ENCODE measurements at regions not wholly inside any gene's neighbourhood (a gene's known extent, or its start where the extent isn't known, plus 50 kb on each side); places are given as distances from the start of the nearest gene placed in this dataset.

GRCh38 chr15:70269991-70270751 lies 172.5 kb upstream of the TLE3 start:
- no peaks in the 10 kb centered on the region for H3K9me3 ChIP-seq (ENCODE audit: control insufficient read depth, insufficient read depth, low read depth, low read length)
- no peaks in the 10 kb centered on the region for H3K36me3 ChIP-seq (ENCODE audit: control insufficient read depth, insufficient read depth, low read length)
- peaks cover 14% of the 10 kb centered on the region; the same call in 1 of the 2 replicates for H3K27me3 ChIP-seq (ENCODE audit: control insufficient read depth, insufficient read depth, low read length)
- no peak overlapping the region for H3K9ac ChIP-seq (ENCODE audit: low read length)
- no peak overlapping the region for H3K27ac ChIP-seq (ENCODE audit: low read depth, low read length)
- H3K4me1 ChIP-seq (ENCODE audit: control insufficient read depth, insufficient read depth, low read length): peaks cover 33% of the 10 kb centered on the region
- H3K4me3 ChIP-seq (ENCODE audit: low read depth, low read length): no peak overlapping the region

- H3K27me3 ChIP-seq (ENCODE audit: control insufficient read depth, insufficient read depth, low read length): peaks cover 14% of the 10 kb centered on the region; the same call in 1 of the 2 replicates
- H3K4me3 ChIP-seq (ENCODE audit: low read depth, low read length): no peak overlapping the region
- no peak overlapping the region for H3K9ac ChIP-seq (ENCODE audit: low read length)
- no peak overlapping the region for H3K27ac ChIP-seq (ENCODE audit: low read depth, low read length)
- no peaks in the 10 kb centered on the region for H3K9me3 ChIP-seq (ENCODE audit: control insufficient read depth, insufficient read depth, low read depth, low read length)
- peaks cover 33% of the 10 kb centered on the region for H3K4me1 ChIP-seq (ENCODE audit: control insufficient read depth, insufficient read depth, low read length)
- H3K36me3 ChIP-seq (ENCODE audit: control insufficient read depth, insufficient read depth, low read length): no peaks in the 10 kb centered on the region
Measured at GRCh38 chr15:70269311-70269911, 171.7 kb upstream of the TLE3 start.

GRCh38 chr15:70268698-70269251 lies 171.1 kb upstream of the TLE3 start:
- H3K36me3 ChIP-seq (ENCODE audit: control insufficient read depth, insufficient read depth, low read length): no peaks in the 10 kb centered on the region
- H3K4me1 ChIP-seq (ENCODE audit: control insufficient read depth, insufficient read depth, low read length): peaks cover 37% of the 10 kb centered on the region
- H3K9ac ChIP-seq (ENCODE audit: low read length): no peak overlapping the region
- no peaks in the 10 kb centered on the region for H3K9me3 ChIP-seq (ENCODE audit: control insufficient read depth, insufficient read depth, low read depth, low read length)
- no peak overlapping the region for H3K27ac ChIP-seq (ENCODE audit: low read depth, low read length)
- peaks cover 14% of the 10 kb centered on the region; the same call in 1 of the 2 replicates for H3K27me3 ChIP-seq (ENCODE audit: control insufficient read depth, insufficient read depth, low read length)
- no peak overlapping the region for H3K4me3 ChIP-seq (ENCODE audit: low read depth, low read length)

- Histone ChIP-seq H3K4me3 (ENCODE audit: low read depth, low read length) (no peak overlapping the region), H3K9me3 (ENCODE audit: control insufficient read depth, insufficient read depth, low read depth, low read length) (no peaks in the 10 kb centered on the region), H3K27ac (ENCODE audit: low read depth, low read length) (no peak overlapping the region), H3K9ac (ENCODE audit: low read length) (no peak overlapping the region), H3K4me1 (ENCODE audit: control insufficient read depth, insufficient read depth, low read length) (peaks cover 38% of the 10 kb centered on the region), H3K36me3 (ENCODE audit: control insufficient read depth, insufficient read depth, low read length) (no peaks in the 10 kb centered on the region), H3K27me3 (ENCODE audit: control insufficient read depth, insufficient read depth, low read length) (peaks cover 14% of the 10 kb centered on the region; the same call in 1 of the 2 replicates)
Measured at GRCh38 chr15:70267879-70268278, 170.2 kb upstream of the TLE3 start.

GRCh38 chr15:70267306-70267705 lies 169.6 kb upstream of the TLE3 start:
- no peak overlapping the region for H3K9ac ChIP-seq (ENCODE audit: low read length)
- peaks cover 14% of the 10 kb centered on the region; the same call in 1 of the 2 replicates for H3K27me3 ChIP-seq (ENCODE audit: control insufficient read depth, insufficient read depth, low read length)
- H3K4me1 ChIP-seq (ENCODE audit: control insufficient read depth, insufficient read depth, low read length): peaks cover 33% of the 10 kb centered on the region
- no peaks in the 10 kb centered on the region for H3K9me3 ChIP-seq (ENCODE audit: control insufficient read depth, insufficient read depth, low read depth, low read length)
- no peak overlapping the region for H3K27ac ChIP-seq (ENCODE audit: low read depth, low read length)
- no peaks in the 10 kb centered on the region for H3K36me3 ChIP-seq (ENCODE audit: control insufficient read depth, insufficient read depth, low read length)
- H3K4me3 ChIP-seq (ENCODE audit: low read depth, low read length): no peak overlapping the region

- peaks cover 14% of the 10 kb centered on the region; the same call in 1 of the 2 replicates for H3K27me3 ChIP-seq (ENCODE audit: control insufficient read depth, insufficient read depth, low read length)
- H3K27ac ChIP-seq (ENCODE audit: low read depth, low read length): no peak overlapping the region
- peaks cover 29% of the 10 kb centered on the region for H3K4me1 ChIP-seq (ENCODE audit: control insufficient read depth, insufficient read depth, low read length)
- H3K4me3 ChIP-seq (ENCODE audit: low read depth, low read length): no peak overlapping the region
- no peak overlapping the region for H3K9ac ChIP-seq (ENCODE audit: low read length)
- no peaks in the 10 kb centered on the region for H3K36me3 ChIP-seq (ENCODE audit: control insufficient read depth, insufficient read depth, low read length)
- no peaks in the 10 kb centered on the region for H3K9me3 ChIP-seq (ENCODE audit: control insufficient read depth, insufficient read depth, low read depth, low read length)
Measured at GRCh38 chr15:70266412-70267121, 168.8 kb upstream of the TLE3 start.

GRCh38 chr15:70265986-70266385 lies 168.3 kb upstream of the TLE3 start:
- no peaks in the 10 kb centered on the region for H3K36me3 ChIP-seq (ENCODE audit: control insufficient read depth, insufficient read depth, low read length)
- H3K9ac ChIP-seq (ENCODE audit: low read length): no peak overlapping the region
- peaks cover 14% of the 10 kb centered on the region; the same call in 1 of the 2 replicates for H3K27me3 ChIP-seq (ENCODE audit: control insufficient read depth, insufficient read depth, low read length)
- peaks cover 24% of the 10 kb centered on the region for H3K4me1 ChIP-seq (ENCODE audit: control insufficient read depth, insufficient read depth, low read length)
- no peaks in the 10 kb centered on the region for H3K9me3 ChIP-seq (ENCODE audit: control insufficient read depth, insufficient read depth, low read depth, low read length)
- no peak overlapping the region for H3K4me3 ChIP-seq (ENCODE audit: low read depth, low read length)
- no peak overlapping the region for H3K27ac ChIP-seq (ENCODE audit: low read depth, low read length)

GRCh38 chr15:70265466-70265978 lies 167.8 kb upstream of the TLE3 start:
- no peaks in the 10 kb centered on the region for H3K9me3 ChIP-seq (ENCODE audit: control insufficient read depth, insufficient read depth, low read depth, low read length)
- no peak overlapping the region for H3K4me3 ChIP-seq (ENCODE audit: low read depth, low read length)
- peaks cover 20% of the 10 kb centered on the region for H3K4me1 ChIP-seq (ENCODE audit: control insufficient read depth, insufficient read depth, low read length)
- H3K36me3 ChIP-seq (ENCODE audit: control insufficient read depth, insufficient read depth, low read length): no peaks in the 10 kb centered on the region
- no peak overlapping the region for H3K27ac ChIP-seq (ENCODE audit: low read depth, low read length)
- no peak overlapping the region for H3K9ac ChIP-seq (ENCODE audit: low read length)
- H3K27me3 ChIP-seq (ENCODE audit: control insufficient read depth, insufficient read depth, low read length): peaks cover 14% of the 10 kb centered on the region; the same call in 1 of the 2 replicates

- Histone ChIP-seq H3K9me3 (ENCODE audit: control insufficient read depth, insufficient read depth, low read depth, low read length) (no peaks in the 10 kb centered on the region), H3K27me3 (ENCODE audit: control insufficient read depth, insufficient read depth, low read length) (peaks cover 10% of the 10 kb centered on the region; the same call in 1 of the 2 replicates), H3K4me3 (ENCODE audit: low read depth, low read length) (no peak overlapping the region), H3K27ac (ENCODE audit: low read depth, low read length) (no peak overlapping the region), H3K9ac (ENCODE audit: low read length) (no peak overlapping the region), H3K36me3 (ENCODE audit: control insufficient read depth, insufficient read depth, low read length) (no peaks in the 10 kb centered on the region), H3K4me1 (ENCODE audit: control insufficient read depth, insufficient read depth, low read length) (peaks cover 14% of the 10 kb centered on the region)
Measured at GRCh38 chr15:70264738-70265465, 167.2 kb upstream of the TLE3 start.

GRCh38 chr15:70264014-70264582 lies 166.4 kb upstream of the TLE3 start:
- H3K36me3 ChIP-seq (ENCODE audit: control insufficient read depth, insufficient read depth, low read length): no peaks in the 10 kb centered on the region
- no peak overlapping the region for H3K4me3 ChIP-seq (ENCODE audit: low read depth, low read length)
- H3K9me3 ChIP-seq (ENCODE audit: control insufficient read depth, insufficient read depth, low read depth, low read length): no peaks in the 10 kb centered on the region
- H3K4me1 ChIP-seq (ENCODE audit: control insufficient read depth, insufficient read depth, low read length): peaks cover 15% of the 10 kb centered on the region
- H3K9ac ChIP-seq (ENCODE audit: low read length): no peak overlapping the region
- H3K27ac ChIP-seq (ENCODE audit: low read depth, low read length): no peak overlapping the region
- peaks cover 5% of the 10 kb centered on the region; the same call in 1 of the 2 replicates for H3K27me3 ChIP-seq (ENCODE audit: control insufficient read depth, insufficient read depth, low read length)
